ENCODE measurements at regions not wholly inside any gene's neighbourhood (a gene's known extent, or its start where the extent isn't known, plus 50 kb on each side); places are given as distances from the start of the nearest gene placed in this dataset.

GRCh38 chr4:64625438-64625837 lies 216.2 kb upstream of the TECRL start:
- no peak for TF ChIP-seq CTCF (IDR thresholded peaks at IDR 0.05; ENCODE audit: control extremely low read depth in 1 of 3, insufficient read depth in 1 of 3, low read depth in 1 of 3, low read length in 3 of 3)
- no peak for TF ChIP-seq SRF (IDR thresholded peaks at IDR 0.05; ENCODE audit: low read depth, low read length)
- no peak for TF ChIP-seq TCF12 (IDR thresholded peaks at IDR 0.05; ENCODE audit: low read depth, low read length)
- no peak for TF ChIP-seq BACH1 (IDR thresholded peaks at IDR 0.05; ENCODE audit: low read length)
- TF ChIP-seq NRF1 (IDR thresholded peaks at IDR 0.05; ENCODE audit: low read depth, low read length) = no peak
- TF ChIP-seq GABPA (IDR thresholded peaks at IDR 0.05; ENCODE audit: borderline replicate concordance, insufficient read depth, low read length) = no peak
- TF ChIP-seq POLR2AphosphoS5 (IDR thresholded peaks at IDR 0.05; ENCODE audit: low read depth, low read length) = no peak
- no peak for TF ChIP-seq EZH2 (IDR thresholded peaks at IDR 0.05; ENCODE audit: low read depth, low read length, severe bottlenecking)
- TF ChIP-seq CHD1 (IDR thresholded peaks at IDR 0.05; ENCODE audit: low read depth, low read length) = no peak
- TF ChIP-seq POLR2A (IDR thresholded peaks at IDR 0.05; ENCODE audit: control extremely low read depth in 1 of 2, low read depth in 2 of 2, low read length in 2 of 2) = no peak
- no peak for TF ChIP-seq ATF3 (IDR thresholded peaks at IDR 0.05; ENCODE audit: insufficient read depth, low read depth, low read length)
